ENCODE measurements at regions not wholly inside any gene's neighbourhood (a gene's known extent, or its start where the extent isn't known, plus 50 kb on each side); places are given as distances from the start of the nearest gene placed in this dataset.
"Not testable (repeated sequence)": the region's sequence is repeated elsewhere in the genome, so short reads cannot be mapped to it uniquely, and the experiment has no call there.

GRCh38 chr11:3512751-3513150, 129.0 kb downstream of the ART5 start:
- TF ChIP-seq, protein P1, sequence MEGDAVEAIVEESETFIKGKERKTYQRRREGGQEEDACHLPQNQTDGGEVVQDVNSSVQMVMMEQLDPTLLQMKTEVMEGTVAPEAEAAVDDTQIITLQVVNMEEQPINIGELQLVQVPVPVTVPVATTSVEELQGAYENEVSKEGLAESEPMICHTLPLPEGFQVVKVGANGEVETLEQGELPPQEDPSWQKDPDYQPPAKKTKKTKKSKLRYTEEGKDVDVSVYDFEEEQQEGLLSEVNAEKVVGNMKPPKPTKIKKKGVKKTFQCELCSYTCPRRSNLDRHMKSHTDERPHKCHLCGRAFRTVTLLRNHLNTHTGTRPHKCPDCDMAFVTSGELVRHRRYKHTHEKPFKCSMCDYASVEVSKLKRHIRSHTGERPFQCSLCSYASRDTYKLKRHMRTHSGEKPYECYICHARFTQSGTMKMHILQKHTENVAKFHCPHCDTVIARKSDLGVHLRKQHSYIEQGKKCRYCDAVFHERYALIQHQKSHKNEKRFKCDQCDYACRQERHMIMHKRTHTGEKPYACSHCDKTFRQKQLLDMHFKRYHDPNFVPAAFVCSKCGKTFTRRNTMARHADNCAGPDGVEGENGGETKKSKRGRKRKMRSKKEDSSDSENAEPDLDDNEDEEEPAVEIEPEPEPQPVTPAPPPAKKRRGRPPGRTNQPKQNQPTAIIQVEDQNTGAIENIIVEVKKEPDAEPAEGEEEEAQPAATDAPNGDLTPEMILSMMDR (tag by site-specific recombination; IDR thresholded peaks at IDR 0.05): not testable (repeated sequence)
- not testable (repeated sequence) for TF ChIP-seq ZNF2 (tag by site-specific recombination; IDR thresholded peaks at IDR 0.05); MEIS1 (CRISPR knock-in tag; IDR thresholded peaks at IDR 0.05; ENCODE audit: borderline replicate concordance); ZBTB17 (tag by site-specific recombination; IDR thresholded peaks at IDR 0.05); ZNF138 (tag by site-specific recombination; IDR thresholded peaks at IDR 0.05; ENCODE audit: borderline replicate concordance); ZNF133 (tag by site-specific recombination; IDR thresholded peaks at IDR 0.05); ZBTB10 (tag by site-specific recombination; IDR thresholded peaks at IDR 0.05); ZFHX2 (tag by site-specific recombination; conservative IDR thresholded peaks at IDR 0.05)
- TF ChIP-seq, protein P2, sequence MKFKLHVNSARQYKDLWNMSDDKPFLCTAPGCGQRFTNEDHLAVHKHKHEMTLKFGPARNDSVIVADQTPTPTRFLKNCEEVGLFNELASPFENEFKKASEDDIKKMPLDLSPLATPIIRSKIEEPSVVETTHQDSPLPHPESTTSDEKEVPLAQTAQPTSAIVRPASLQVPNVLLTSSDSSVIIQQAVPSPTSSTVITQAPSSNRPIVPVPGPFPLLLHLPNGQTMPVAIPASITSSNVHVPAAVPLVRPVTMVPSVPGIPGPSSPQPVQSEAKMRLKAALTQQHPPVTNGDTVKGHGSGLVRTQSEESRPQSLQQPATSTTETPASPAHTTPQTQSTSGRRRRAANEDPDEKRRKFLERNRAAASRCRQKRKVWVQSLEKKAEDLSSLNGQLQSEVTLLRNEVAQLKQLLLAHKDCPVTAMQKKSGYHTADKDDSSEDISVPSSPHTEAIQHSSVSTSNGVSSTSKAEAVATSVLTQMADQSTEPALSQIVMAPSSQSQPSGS (tag by site-specific recombination; IDR thresholded peaks at IDR 0.05; ENCODE audit: low read depth): not testable (repeated sequence)
- TF ChIP-seq, protein P3, sequence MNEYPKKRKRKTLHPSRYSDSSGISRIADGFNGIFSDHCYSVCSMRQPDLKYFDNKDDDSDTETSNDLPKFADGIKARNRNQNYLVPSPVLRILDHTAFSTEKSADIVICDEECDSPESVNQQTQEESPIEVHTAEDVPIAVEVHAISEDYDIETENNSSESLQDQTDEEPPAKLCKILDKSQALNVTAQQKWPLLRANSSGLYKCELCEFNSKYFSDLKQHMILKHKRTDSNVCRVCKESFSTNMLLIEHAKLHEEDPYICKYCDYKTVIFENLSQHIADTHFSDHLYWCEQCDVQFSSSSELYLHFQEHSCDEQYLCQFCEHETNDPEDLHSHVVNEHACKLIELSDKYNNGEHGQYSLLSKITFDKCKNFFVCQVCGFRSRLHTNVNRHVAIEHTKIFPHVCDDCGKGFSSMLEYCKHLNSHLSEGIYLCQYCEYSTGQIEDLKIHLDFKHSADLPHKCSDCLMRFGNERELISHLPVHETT (tag by site-specific recombination; IDR thresholded peaks at IDR 0.05): not testable (repeated sequence)
